ENCODE measurements at regions not wholly inside any gene's neighbourhood (a gene's known extent, or its start where the extent isn't known, plus 50 kb on each side); places are given as distances from the start of the nearest gene placed in this dataset.

DNA sequence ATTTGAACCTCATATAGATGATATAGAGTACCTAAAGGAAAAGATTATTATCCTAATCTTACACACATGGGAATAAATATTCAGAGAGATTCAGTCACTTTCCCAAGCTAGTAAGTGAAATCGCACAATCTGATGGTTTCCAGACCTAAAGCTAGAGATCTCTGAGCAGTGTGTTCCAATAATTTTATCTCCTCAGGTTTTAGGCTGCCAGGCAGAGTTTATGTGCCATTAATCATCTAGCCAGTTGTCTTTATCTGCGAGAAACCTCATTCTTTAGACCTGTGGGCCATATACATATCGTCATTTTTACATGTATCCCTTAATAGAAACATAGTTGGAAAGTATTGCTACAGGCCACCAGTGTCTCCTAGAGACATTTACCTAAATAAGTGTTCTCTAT lies 647.2 kb upstream of the STEAP1 start:
- no peak for DNase-seq (ENCODE audit: extremely low spot score, unreplicated experiment)
- Mint-ChIP-seq H3K27me3 (ENCODE audit: unreplicated experiment) (no peaks in the 10 kb centered on the region), H3K9me3 (ENCODE audit: unreplicated experiment) (peaks cover 25% of the 10 kb centered on the region), H3K4me1 (ENCODE audit: unreplicated experiment) (no peaks in the 10 kb centered on the region), H3K27ac (ENCODE audit: unreplicated experiment) (no peak overlapping the region), H3K36me3 (ENCODE audit: unreplicated experiment) (no peaks in the 10 kb centered on the region), H3K4me3 (ENCODE audit: unreplicated experiment) (no peak overlapping the region)
- TF ChIP-seq, protein P1, sequence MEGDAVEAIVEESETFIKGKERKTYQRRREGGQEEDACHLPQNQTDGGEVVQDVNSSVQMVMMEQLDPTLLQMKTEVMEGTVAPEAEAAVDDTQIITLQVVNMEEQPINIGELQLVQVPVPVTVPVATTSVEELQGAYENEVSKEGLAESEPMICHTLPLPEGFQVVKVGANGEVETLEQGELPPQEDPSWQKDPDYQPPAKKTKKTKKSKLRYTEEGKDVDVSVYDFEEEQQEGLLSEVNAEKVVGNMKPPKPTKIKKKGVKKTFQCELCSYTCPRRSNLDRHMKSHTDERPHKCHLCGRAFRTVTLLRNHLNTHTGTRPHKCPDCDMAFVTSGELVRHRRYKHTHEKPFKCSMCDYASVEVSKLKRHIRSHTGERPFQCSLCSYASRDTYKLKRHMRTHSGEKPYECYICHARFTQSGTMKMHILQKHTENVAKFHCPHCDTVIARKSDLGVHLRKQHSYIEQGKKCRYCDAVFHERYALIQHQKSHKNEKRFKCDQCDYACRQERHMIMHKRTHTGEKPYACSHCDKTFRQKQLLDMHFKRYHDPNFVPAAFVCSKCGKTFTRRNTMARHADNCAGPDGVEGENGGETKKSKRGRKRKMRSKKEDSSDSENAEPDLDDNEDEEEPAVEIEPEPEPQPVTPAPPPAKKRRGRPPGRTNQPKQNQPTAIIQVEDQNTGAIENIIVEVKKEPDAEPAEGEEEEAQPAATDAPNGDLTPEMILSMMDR (IDR thresholded peaks at IDR 0.05) = no peak

DNA sequence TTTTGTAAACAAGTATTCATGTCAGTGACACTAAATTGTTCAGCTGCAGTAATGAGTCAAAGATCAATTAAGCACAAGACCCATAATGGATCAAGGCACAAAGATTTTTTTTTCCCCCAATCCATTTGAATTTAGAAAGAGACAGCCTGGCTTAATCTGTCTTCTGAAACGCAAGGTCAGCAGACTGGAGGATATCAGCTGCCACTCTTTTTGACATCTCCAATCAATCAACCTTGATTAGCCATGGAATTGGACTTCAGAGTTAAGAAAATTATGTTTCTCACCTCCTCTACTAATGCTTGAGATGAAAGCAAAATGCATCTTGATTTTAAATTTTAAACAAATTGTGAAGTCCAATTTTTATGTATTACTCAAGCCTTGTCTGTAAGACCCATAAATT lies 642.4 kb upstream of the STEAP1 start:
- no peak for DNase-seq (ENCODE audit: extremely low spot score, unreplicated experiment)
- no peaks in the 10 kb centered on the region for H3K36me3 Mint-ChIP-seq (ENCODE audit: unreplicated experiment)
- H3K27me3 Mint-ChIP-seq (ENCODE audit: unreplicated experiment) = no peaks in the 10 kb centered on the region
- H3K4me1 Mint-ChIP-seq (ENCODE audit: unreplicated experiment) = no peaks in the 10 kb centered on the region
- H3K4me3 Mint-ChIP-seq (ENCODE audit: unreplicated experiment) = no peak overlapping the region
- H3K27ac Mint-ChIP-seq (ENCODE audit: unreplicated experiment) = no peak overlapping the region
- peaks cover 21% of the 10 kb centered on the region for H3K9me3 Mint-ChIP-seq (ENCODE audit: unreplicated experiment)
- TF ChIP-seq, protein P1 (IDR thresholded peaks at IDR 0.05) = no peak

DNA sequence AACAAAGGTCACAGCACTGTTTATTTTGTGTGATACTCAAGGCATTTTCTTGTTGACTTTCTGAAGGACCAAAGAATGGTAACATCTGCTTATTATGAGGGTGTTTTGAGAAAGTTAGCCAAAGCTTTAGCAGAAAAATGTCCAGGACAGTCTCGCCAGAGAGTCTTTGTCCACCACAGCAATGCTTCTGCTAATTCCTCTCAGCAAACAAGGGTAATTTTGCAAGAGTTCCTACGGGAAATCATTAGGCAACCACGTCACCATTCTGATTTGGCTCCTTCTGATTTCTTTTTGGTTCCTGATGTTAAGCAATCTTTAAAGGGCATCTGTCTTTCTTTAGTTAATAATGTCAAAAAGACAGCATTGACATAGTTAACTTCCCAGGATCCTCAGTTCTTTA lies 639.3 kb upstream of the STEAP1 start:
- no peak for DNase-seq (ENCODE audit: extremely low spot score, unreplicated experiment)
- Mint-ChIP-seq H3K27me3 (ENCODE audit: unreplicated experiment) (no peaks in the 10 kb centered on the region), H3K4me1 (ENCODE audit: unreplicated experiment) (no peaks in the 10 kb centered on the region), H3K9me3 (ENCODE audit: unreplicated experiment) (peaks cover 5% of the 10 kb centered on the region), H3K36me3 (ENCODE audit: unreplicated experiment) (no peaks in the 10 kb centered on the region), H3K4me3 (ENCODE audit: unreplicated experiment) (no peak overlapping the region), H3K27ac (ENCODE audit: unreplicated experiment) (no peak overlapping the region)
- TF ChIP-seq, protein P1 (IDR thresholded peaks at IDR 0.05) = no peak

DNA sequence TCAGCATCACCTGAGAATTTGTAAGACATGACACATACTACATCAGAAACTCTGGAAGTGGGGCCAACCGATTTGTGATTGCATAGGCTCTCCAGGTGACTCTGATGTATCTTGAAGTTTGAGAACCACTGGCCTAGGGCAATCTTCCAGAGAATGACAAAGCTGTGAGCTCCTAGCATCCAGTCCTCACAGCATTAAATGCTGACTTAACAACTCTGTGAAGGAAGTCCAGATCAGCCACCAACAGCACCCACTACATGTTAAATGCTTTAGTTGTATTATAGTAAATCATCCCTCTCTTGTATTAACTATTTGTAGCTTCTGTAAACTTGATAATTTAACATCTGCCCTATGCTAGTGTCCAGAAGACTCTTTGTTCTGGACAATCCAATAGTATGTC lies 636.5 kb upstream of the STEAP1 start:
- DNase-seq (ENCODE audit: extremely low spot score, unreplicated experiment) = no peak
- H3K27me3 Mint-ChIP-seq (ENCODE audit: unreplicated experiment) = no peaks in the 10 kb centered on the region
- H3K36me3 Mint-ChIP-seq (ENCODE audit: unreplicated experiment) = no peaks in the 10 kb centered on the region
- TF ChIP-seq, protein P1 (IDR thresholded peaks at IDR 0.05) = no peak
- no peak overlapping the region for H3K4me3 Mint-ChIP-seq (ENCODE audit: unreplicated experiment)
- peaks cover 14% of the 10 kb centered on the region for H3K9me3 Mint-ChIP-seq (ENCODE audit: unreplicated experiment)
- no peaks in the 10 kb centered on the region for H3K4me1 Mint-ChIP-seq (ENCODE audit: unreplicated experiment)
- no peak overlapping the region for H3K27ac Mint-ChIP-seq (ENCODE audit: unreplicated experiment)

DNA sequence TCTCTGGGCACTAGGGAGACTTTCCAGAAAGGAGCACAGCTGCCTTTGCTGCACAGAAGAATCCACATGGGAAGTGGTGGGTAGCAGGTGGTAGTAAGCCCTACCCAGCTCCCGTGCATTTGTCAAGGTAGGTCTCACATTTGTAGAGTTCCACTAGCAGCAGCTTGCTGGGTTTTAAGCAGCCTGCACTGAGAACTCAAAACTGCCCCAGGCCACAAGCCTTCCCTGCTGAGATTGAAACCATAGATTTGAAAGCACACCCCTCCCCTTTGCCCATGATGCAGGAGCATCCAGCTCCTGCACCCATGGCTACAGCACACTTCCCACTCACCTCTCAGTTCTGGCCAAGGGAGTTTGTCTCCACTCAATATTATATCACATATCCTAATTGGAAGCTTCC lies 604.5 kb upstream of the STEAP1 start:
- TF ChIP-seq, protein P1 (IDR thresholded peaks at IDR 0.05) = no peak
- no peaks in the 10 kb centered on the region for H3K4me1 Mint-ChIP-seq (ENCODE audit: unreplicated experiment)
- no peak overlapping the region for H3K27ac Mint-ChIP-seq (ENCODE audit: unreplicated experiment)
- H3K4me3 Mint-ChIP-seq (ENCODE audit: unreplicated experiment) = no peak overlapping the region
- no peaks in the 10 kb centered on the region for H3K27me3 Mint-ChIP-seq (ENCODE audit: unreplicated experiment)
- peaks cover 12% of the 10 kb centered on the region for H3K9me3 Mint-ChIP-seq (ENCODE audit: unreplicated experiment)
- H3K36me3 Mint-ChIP-seq (ENCODE audit: unreplicated experiment) = no peaks in the 10 kb centered on the region
- no peak for DNase-seq (ENCODE audit: extremely low spot score, unreplicated experiment)

Measured in osteocyte (in vitro differentiated cells).